A673 (cell line): ENCODE measurements at regions not wholly inside any gene's neighbourhood (a gene's known extent, or its start where the extent isn't known, plus 50 kb on each side); places are given as distances from the start of the nearest gene placed in this dataset.

Experiments
- EZH2 ChIP-seq: fragments of 200-600 bp; sonication (generic); IDR thresholded peaks from 2 replicates; pipeline ENCODE4 v1.6.1; 2017; ENCODE audit warnings: borderline replicate concordance, low read depth, mild to moderate bottlenecking, mixed read lengths, antibody characterized with exemption, low read length; ENCODE audit not compliant: poor library complexity, severe bottlenecking
- TF ChIP-seq, protein P1 (sequence below): fragments of 300-800, 200-600 bp; sonication (generic); conservative IDR thresholded peaks from 2 replicates; pipeline ENCODE4 v1.5.1; 2017; ENCODE audit warnings: low read depth, mild to moderate bottlenecking, antibody characterized with exemption, low read length, moderate library complexity, mixed read lengths

DNA sequence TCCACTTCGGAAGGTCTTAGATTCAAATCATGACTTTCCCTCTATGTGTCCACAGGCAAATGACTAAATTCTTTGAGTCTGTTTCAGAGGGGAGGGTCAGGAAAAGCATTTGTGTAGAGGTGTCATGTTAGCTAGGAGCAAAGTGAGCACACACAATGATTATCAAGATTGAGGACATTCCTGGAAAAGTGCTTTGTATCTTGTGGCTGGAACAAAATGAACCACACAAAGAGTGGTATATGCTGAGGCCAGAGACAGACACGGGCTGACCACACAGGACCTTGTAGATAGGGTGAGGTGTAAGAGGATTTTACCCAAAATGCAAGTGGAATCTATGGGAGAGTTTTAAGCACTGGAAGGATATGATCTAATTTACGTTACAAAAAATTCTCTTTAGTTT, 245.3 kb upstream of the NMUR2 start:
- TF ChIP-seq, protein P1, sequence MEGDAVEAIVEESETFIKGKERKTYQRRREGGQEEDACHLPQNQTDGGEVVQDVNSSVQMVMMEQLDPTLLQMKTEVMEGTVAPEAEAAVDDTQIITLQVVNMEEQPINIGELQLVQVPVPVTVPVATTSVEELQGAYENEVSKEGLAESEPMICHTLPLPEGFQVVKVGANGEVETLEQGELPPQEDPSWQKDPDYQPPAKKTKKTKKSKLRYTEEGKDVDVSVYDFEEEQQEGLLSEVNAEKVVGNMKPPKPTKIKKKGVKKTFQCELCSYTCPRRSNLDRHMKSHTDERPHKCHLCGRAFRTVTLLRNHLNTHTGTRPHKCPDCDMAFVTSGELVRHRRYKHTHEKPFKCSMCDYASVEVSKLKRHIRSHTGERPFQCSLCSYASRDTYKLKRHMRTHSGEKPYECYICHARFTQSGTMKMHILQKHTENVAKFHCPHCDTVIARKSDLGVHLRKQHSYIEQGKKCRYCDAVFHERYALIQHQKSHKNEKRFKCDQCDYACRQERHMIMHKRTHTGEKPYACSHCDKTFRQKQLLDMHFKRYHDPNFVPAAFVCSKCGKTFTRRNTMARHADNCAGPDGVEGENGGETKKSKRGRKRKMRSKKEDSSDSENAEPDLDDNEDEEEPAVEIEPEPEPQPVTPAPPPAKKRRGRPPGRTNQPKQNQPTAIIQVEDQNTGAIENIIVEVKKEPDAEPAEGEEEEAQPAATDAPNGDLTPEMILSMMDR, result no peak
- TF ChIP-seq EZH2, result no peak
